Glomerular visceral epithelial cell (primary cell): ENCODE measurements at regions not wholly inside any gene's neighbourhood (a gene's known extent, or its start where the extent isn't known, plus 50 kb on each side); places are given as distances from the start of the nearest gene placed in this dataset.

ENCODE experiments used
- DNase-seq: peaks from one replicate; pipeline ENCODE4 v3.0.0-alpha.2; 2016; ENCODE audit errors: extremely low spot score

- no peak for DNase-seq
These were observed 57.7 kb upstream of the EDNRA start for GRCh38 chr4:147423229-147423628.

GRCh38 chr4:147425019-147425418 lies 55.9 kb upstream of the EDNRA start:
- DNase-seq, result no peak

- no peak for DNase-seq
These were observed 52.3 kb upstream of the EDNRA start for GRCh38 chr4:147428583-147428982.

- no peak for DNase-seq
These were observed 50.8 kb upstream of the EDNRA start for GRCh38 chr4:147430111-147430510.
